HepG2 (cell line): ENCODE measurements at regions not wholly inside any gene's neighbourhood (a gene's known extent, or its start where the extent isn't known, plus 50 kb on each side); places are given as distances from the start of the nearest gene placed in this dataset.

Experiments used
- ATAC-seq: fragments of 200-7000 bp; cut with Tn5 transposase; 3 replicates; pipeline ENCODE4 v1.9.1; 2020; ENCODE audit warnings: mild to moderate bottlenecking, moderate library complexity
- BruUV-seq: library from RNA; stranded (reverse); fragments of 400-500 nt; replicated peaks from 2 replicates; lab custom pipeline; 2021; lab: Mats Ljungman, UMichigan
- CTCF ChIA-PET: fragments of 300-600 bp; formaldehyde crosslinking; extraction: SDS; loops from one replicate; lab custom pipeline; 2021; ENCODE audit warnings: low total read pairs, inconsistent platforms, low intra/inter-chr PET ratio; lab: Yijun Ruan, JAX
- POLR2A ChIA-PET: fragments of 350-600 bp; sonication (Branson Sonifier 250); formaldehyde crosslinking; loops from one replicate; lab custom pipeline; 2020; ENCODE audit warnings: antibody characterized with exemption, inconsistent platforms; lab: Yijun Ruan, JAX
- DNase-seq: peaks from one replicate; pipeline ENCODE4 v3.0.0-alpha.2; 2015; ENCODE audit warnings: low spot score
- FAIRE-seq: peaks from 3 replicates; lab custom pipeline; 2011; peaks lifted over from hg19 to GRCh38; lab: Jason Lieb, UNC
- H2AFZ ChIP-seq: one replicate; pipeline ENCODE4 v1.6.1; 2011; ENCODE audit warnings: low read length, inconsistent platforms
- H3K27ac ChIP-seq: fragments of 300-600 bp; 3 replicates; pipeline ENCODE4 v1.8.0; 2011; ENCODE audit warnings: mixed run types, mild to moderate bottlenecking, mixed read lengths, low read length, inconsistent platforms; ENCODE audit not compliant: insufficient read depth; ENCODE audit errors: extremely low read length
- H3K27me3 ChIP-seq, 2 experiments: fragments of 200-600 bp in 1 of 2; 2 replicates in 1 of 2; 3 replicates in 1 of 2; pipeline versions ENCODE4 v1.6.0 to v1.8.0; 2011; ENCODE audit warnings: low read length in 2 of 2, mild to moderate bottlenecking in 2 of 2, moderate library complexity in 2 of 2, inconsistent platforms in 1 of 2; ENCODE audit not compliant: insufficient read depth in 2 of 2, control insufficient read depth in 1 of 2
- H3K36me3 ChIP-seq, 2 experiments: fragments of 200-600 bp in 1 of 2; replicated peaks in 1 of 2; 2 replicates in 1 of 2; 3 replicates in 1 of 2; pipeline versions ENCODE4 v1.5.1 to v1.8.0; 2011; ENCODE audit warnings: low read length in 2 of 2, inconsistent platforms in 1 of 2; ENCODE audit not compliant: insufficient read depth in 2 of 2, control insufficient read depth in 1 of 2
- H3K4me1 ChIP-seq: 2 replicates; pipeline ENCODE4 v1.5.1; 2012; ENCODE audit warnings: low read length, inconsistent platforms; ENCODE audit not compliant: insufficient read depth
- H3K4me2 ChIP-seq: 2 replicates; pipeline ENCODE4 v1.6.0; 2011; ENCODE audit warnings: low read depth, low read length, inconsistent platforms
- H3K4me3 ChIP-seq, 3 experiments: fragments of 200-600 bp in 1 of 3; sonication (generic), shearing (Covaris generic) in 1 of 3; replicated peaks in 1 of 3; 2 replicates each; pipeline ENCODE4 v1.5.1; 2011 to 2016; ENCODE audit warnings: low read length in 3 of 3, inconsistent platforms in 2 of 3, low read depth in 2 of 3, mild to moderate bottlenecking in 2 of 3, control low read depth in 1 of 3, mixed read lengths in 1 of 3; ENCODE audit not compliant: insufficient read depth in 1 of 3
- H3K79me2 ChIP-seq: one replicate; pipeline ENCODE4 v1.6.1; 2011; ENCODE audit warnings: low read length, inconsistent platforms; ENCODE audit not compliant: insufficient read depth
- H3K9ac ChIP-seq: 2 replicates; pipeline ENCODE4 v1.6.0; 2011; ENCODE audit warnings: mild to moderate bottlenecking, low read depth, low read length, inconsistent platforms; ENCODE audit not compliant: insufficient read depth
- H3K9me3 ChIP-seq: 2 replicates; pipeline ENCODE4 v1.5.1; 2012; ENCODE audit warnings: mild to moderate bottlenecking, low read length
- H4K20me1 ChIP-seq: 2 replicates; pipeline ENCODE4 v1.6.0; 2011; ENCODE audit warnings: inconsistent platforms, mild to moderate bottlenecking, low read length, moderate library complexity; ENCODE audit not compliant: insufficient read depth
- CEBPG ChIP-seq: IDR thresholded peaks from 2 replicates; pipeline ENCODE4 v1.6.1; 2016
- HOXA5 ChIP-seq: sonication (generic); formaldehyde crosslinking; IDR thresholded peaks from 2 replicates; pipeline ENCODE4 v1.4.0; 2020; ENCODE audit warnings: missing genetic modification reagents
- PRMT3 ChIP-seq: sonication (generic); formaldehyde crosslinking; IDR thresholded peaks from 2 replicates; pipeline ENCODE4 v1.8.1; 2022; ENCODE audit warnings: low read depth, mild to moderate bottlenecking, moderate library complexity, missing genetic modification reagents, borderline replicate concordance
- RXRA ChIP-seq: sonication (generic); formaldehyde crosslinking; IDR thresholded peaks from 2 replicates; pipeline ENCODE4 v1.5.1; 2020; ENCODE audit warnings: missing genetic modification reagents
- SMYD3 ChIP-seq: sonication (generic); formaldehyde crosslinking; IDR thresholded peaks from 2 replicates; pipeline ENCODE4 v1.8.1; 2023; ENCODE audit warnings: mild to moderate bottlenecking, missing genetic modification reagents
- ZFYVE20 ChIP-seq: sonication (generic); formaldehyde crosslinking; IDR thresholded peaks from 2 replicates; pipeline ENCODE4 v1.8.0; 2023; ENCODE audit warnings: low read depth, mild to moderate bottlenecking, moderate library complexity, missing genetic modification reagents, borderline replicate concordance
- ZNF547 ChIP-seq: sonication (generic); formaldehyde crosslinking; IDR thresholded peaks from 2 replicates; pipeline ENCODE4 v1.5.1; 2020; ENCODE audit warnings: mild to moderate bottlenecking, missing genetic modification reagents
- WGBS: methylation state at CpG from one replicate; pipeline ENCODE4 v1.1.6; 2017; ENCODE audit warnings: low lambda C conversion rate; 5-methylcytosine and 5-hydroxymethylcytosine counted together
- in situ Hi-C: cut with HindIII; loops from 2 replicates; pipeline ENCODE4 v1.10.0; 2017; ENCODE audit warnings: low pct_unique_long_range_greater_than_20kb; ENCODE audit not compliant: extremely low pct_ligation_motif_present
- intact Hi-C: fragments of 100-400 bp; cut with micrococcal nuclease; formaldehyde crosslinking; loops from one replicate; pipeline ENCODE4 v1.10.0; 2022; ENCODE audit not compliant: unreplicated experiment

DNA sequence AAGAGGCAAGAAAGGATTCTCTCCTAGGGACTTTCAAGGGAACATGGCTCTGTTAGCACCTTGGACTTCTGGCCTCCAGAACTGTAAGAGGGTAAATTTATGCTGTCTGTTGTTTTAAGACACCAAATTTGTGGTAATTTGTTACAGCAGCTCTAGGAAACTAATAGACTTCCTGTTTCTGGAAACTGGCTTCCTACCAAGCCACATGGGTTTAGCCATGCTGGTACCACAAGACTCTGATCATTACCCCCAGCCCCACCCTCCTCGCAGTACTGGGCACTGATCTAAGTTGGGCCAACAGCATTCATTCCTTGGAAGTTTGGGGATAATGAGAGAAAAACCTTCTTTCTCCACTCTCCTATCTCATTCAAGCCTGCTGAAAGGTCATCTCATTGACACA lies 109.5 kb upstream of the SMLR1 start:
- Histone ChIP-seq H3K4me2 (no peak overlapping the region), H3K4me3 (no peak overlapping the region), H3K36me3 (no peaks in the 10 kb centered on the region), H3K79me2 (no peaks in the 10 kb centered on the region), H3K27me3 (peaks cover 0 to 7% of the 10 kb centered on the region in 2 experiments; a peak in 1 of 5 replicates), H3K4me1 (no peaks in the 10 kb centered on the region), H3K9me3 (no peaks in the 10 kb centered on the region), H3K9ac (no peak overlapping the region), H2AFZ (no peak overlapping the region), H4K20me1 (no peaks in the 10 kb centered on the region), H3K27ac (no peak overlapping the region)
- in situ Hi-C loops (no loop called here), intact Hi-C loops (no loop called here)
- POLR2A ChIA-PET, result no interaction called here
- no peak for DNase-seq
- no TSS peak for BruUV-seq
- CTCF ChIA-PET, result no interaction called here
- no peak for ATAC-seq
- no peak for FAIRE-seq
- TF ChIP-seq HOXA5 (CRISPR knock-in tag), result no peak
- no peak for TF ChIP-seq RXRA
- no peak for TF ChIP-seq ZFYVE20 (CRISPR knock-in tag)
- TF ChIP-seq, all 625 proteins: peak for 0
- WGBS, result 0% methylated on average over 1 of the region's 1 CpG

DNA sequence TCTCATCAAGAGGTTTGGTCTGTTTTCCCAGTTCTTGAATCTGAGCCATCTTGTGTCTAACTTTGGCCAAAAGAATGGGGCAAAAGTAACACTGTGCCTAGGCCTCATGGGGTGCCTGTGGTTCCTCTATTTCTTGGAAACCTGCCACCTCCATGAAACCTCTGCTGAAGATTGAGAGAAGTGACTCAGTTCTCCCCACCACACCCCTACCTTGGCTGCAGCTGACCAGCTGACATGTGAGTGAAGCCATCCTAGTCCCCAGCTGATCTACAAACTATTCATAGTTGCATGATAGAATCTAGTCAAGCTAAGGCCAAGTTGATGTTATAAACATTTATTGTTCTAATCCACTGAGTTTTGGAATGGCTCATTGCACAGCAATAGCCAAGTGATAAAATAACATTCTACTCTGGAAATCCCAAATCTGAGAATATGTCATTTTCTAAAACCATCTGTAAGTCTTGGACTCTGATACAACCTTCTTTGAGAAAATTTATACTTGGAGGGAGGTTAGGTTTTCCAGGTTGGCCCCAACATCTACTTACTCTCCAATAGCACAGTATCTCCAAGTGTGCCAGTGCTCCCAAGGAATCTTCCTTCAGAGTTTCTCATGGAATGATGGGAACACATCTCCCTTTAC lies 107.0 kb upstream of the SMLR1 start:
- BruUV-seq, result no TSS peak
- no peaks in the 10 kb centered on the region for H3K36me3 ChIP-seq
- POLR2A ChIA-PET, result no interaction called here
- no peaks in the 10 kb centered on the region for H3K79me2 ChIP-seq
- intact Hi-C loops, result no loop called here
- no peak overlapping the region for H3K4me2 ChIP-seq
- H3K9me3 ChIP-seq, result no peaks in the 10 kb centered on the region
- in situ Hi-C loops, result no loop called here
- ATAC-seq (no peak), FAIRE-seq (no peak), DNase-seq (no peak)
- H3K9ac ChIP-seq, result no peak overlapping the region
- H4K20me1 ChIP-seq, result no peaks in the 10 kb centered on the region
- H3K4me1 ChIP-seq, result no peaks in the 10 kb centered on the region
- no peak overlapping the region for H3K4me3 ChIP-seq
- CTCF ChIA-PET, result no interaction called here
- no peak overlapping the region for H2AFZ ChIP-seq
- no peak overlapping the region for H3K27ac ChIP-seq
- H3K27me3 ChIP-seq, result no peaks in the 10 kb centered on the region; a peak in 1 of 5 replicates
- TF ChIP-seq CEBPG, result no peak
- no peak for TF ChIP-seq ZNF547 (CRISPR knock-in tag)
- TF ChIP-seq PRMT3 (CRISPR knock-in tag), result no peak
- no peak for TF ChIP-seq SMYD3 (CRISPR knock-in tag)
